Spleen (tissue), 7 donors: ENCODE measurements at regions not wholly inside any gene's neighbourhood (a gene's known extent, or its start where the extent isn't known, plus 50 kb on each side); places are given as distances from the start of the nearest gene placed in this dataset.

Experiments
- POLR2AphosphoS5 ChIP-seq, 3 donors: sonication (generic); formaldehyde crosslinking; IDR thresholded peaks; one replicate each; pipeline ENCODE4 v1.5.1; 2017; ENCODE audit warnings: antibody characterized with exemption in 3 of 3
- TF ChIP-seq, protein P1 (sequence below), 11 experiments: fragments of 200-600 bp in 7 of 11; fragments of 450-650 bp in 4 of 11; sonication (generic) in 4 of 11; IDR thresholded peaks in 8 of 11; conservative IDR thresholded peaks in 3 of 11; 1 replicate in 7 of 11; 2 replicates in 4 of 11; pipeline versions ENCODE4 v1.4.0 to v1.8.0; 2016 to 2021; ENCODE audit warnings: antibody characterized with exemption in 11 of 11, inconsistent platforms in 4 of 11, mild to moderate bottlenecking in 1 of 11
- donor health status: DM: no; HTN: no; CAD: no; lungs with moderate emphysema.
- donor health status: DM: no; HTN: no; CAD: no.
- donor health status: DM: no; HTN: no; CAD: no.

DNA sequence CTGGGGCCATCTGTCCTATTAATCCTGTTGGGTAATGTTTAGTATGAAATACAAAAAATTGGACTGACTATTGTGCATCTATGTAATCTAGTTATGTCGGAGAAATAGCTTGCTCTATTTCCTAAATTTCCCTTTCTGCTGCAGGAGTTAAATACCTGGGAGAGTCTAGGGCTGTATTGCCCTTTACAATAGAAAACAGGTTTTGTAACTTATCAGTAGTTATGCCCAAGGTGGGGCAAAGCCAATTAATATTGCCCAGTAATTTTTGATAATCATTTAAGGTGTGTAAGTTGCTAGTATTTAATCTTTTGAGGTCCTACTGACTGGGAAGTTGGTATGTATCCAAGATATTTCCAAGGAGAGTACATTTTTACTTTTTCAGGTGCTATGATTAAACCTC, 838.1 kb downstream of the DACH1 start:
- TF ChIP-seq, protein P1, sequence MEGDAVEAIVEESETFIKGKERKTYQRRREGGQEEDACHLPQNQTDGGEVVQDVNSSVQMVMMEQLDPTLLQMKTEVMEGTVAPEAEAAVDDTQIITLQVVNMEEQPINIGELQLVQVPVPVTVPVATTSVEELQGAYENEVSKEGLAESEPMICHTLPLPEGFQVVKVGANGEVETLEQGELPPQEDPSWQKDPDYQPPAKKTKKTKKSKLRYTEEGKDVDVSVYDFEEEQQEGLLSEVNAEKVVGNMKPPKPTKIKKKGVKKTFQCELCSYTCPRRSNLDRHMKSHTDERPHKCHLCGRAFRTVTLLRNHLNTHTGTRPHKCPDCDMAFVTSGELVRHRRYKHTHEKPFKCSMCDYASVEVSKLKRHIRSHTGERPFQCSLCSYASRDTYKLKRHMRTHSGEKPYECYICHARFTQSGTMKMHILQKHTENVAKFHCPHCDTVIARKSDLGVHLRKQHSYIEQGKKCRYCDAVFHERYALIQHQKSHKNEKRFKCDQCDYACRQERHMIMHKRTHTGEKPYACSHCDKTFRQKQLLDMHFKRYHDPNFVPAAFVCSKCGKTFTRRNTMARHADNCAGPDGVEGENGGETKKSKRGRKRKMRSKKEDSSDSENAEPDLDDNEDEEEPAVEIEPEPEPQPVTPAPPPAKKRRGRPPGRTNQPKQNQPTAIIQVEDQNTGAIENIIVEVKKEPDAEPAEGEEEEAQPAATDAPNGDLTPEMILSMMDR (IDR thresholded peaks at IDR 0.05 in 8 of 11, conservative IDR thresholded peaks at IDR 0.05 in 3 of 11): no peak
- TF ChIP-seq POLR2AphosphoS5 (IDR thresholded peaks at IDR 0.05): no peak
